Activated CD8-positive, alpha-beta memory T cell treated with anti-CD3 and anti-CD28 coated beads, Interleukin-2, amount 10 ng/mL, durations not matched to agents 7 days and 5 days (primary cell): ENCODE measurements at regions not wholly inside any gene's neighbourhood (a gene's known extent, or its start where the extent isn't known, plus 50 kb on each side); places are given as distances from the start of the nearest gene placed in this dataset.
"Not testable (repeated sequence)": the region's sequence is repeated elsewhere in the genome, so short reads cannot be mapped to it uniquely, and the experiment has no call there.

Source experiments
- ATAC-seq: fragments of 150-1000 bp; cut with Tn5 transposase; one replicate; pipeline ENCODE4 v1.10.0; 2021; ENCODE audit warnings: moderate library complexity
- CTCF ChIA-PET: fragments of 350-600 bp; sonication (Branson Sonifier 250); formaldehyde crosslinking; loops from one replicate; lab custom pipeline; 2021; ENCODE audit warnings: antibody characterized with exemption; lab: Charles Lee
- DNase-seq: peaks from one replicate; pipeline ENCODE4 v3.0.0-alpha.2; 2020
- H3K27ac Mint-ChIP-seq: one replicate; pipeline ENCODE4 v1.8.0; 2021; ENCODE audit warnings: mild to moderate bottlenecking, mixed read lengths
- H3K27me3 Mint-ChIP-seq: one replicate; pipeline ENCODE4 v1.8.0; 2021; ENCODE audit warnings: mixed read lengths
- H3K36me3 Mint-ChIP-seq: one replicate; pipeline ENCODE4 v1.8.0; 2021; ENCODE audit warnings: mild to moderate bottlenecking, mixed read lengths
- H3K4me1 Mint-ChIP-seq: one replicate; pipeline ENCODE4 v1.8.0; 2021; ENCODE audit warnings: mixed read lengths
- H3K4me3 Mint-ChIP-seq: one replicate; pipeline ENCODE4 v1.8.0; 2021; ENCODE audit warnings: mild to moderate bottlenecking, moderate library complexity, mixed read lengths
- H3K9me3 Mint-ChIP-seq: one replicate; pipeline ENCODE4 v1.8.0; 2022; ENCODE audit warnings: low read depth, mixed read lengths

DNA sequence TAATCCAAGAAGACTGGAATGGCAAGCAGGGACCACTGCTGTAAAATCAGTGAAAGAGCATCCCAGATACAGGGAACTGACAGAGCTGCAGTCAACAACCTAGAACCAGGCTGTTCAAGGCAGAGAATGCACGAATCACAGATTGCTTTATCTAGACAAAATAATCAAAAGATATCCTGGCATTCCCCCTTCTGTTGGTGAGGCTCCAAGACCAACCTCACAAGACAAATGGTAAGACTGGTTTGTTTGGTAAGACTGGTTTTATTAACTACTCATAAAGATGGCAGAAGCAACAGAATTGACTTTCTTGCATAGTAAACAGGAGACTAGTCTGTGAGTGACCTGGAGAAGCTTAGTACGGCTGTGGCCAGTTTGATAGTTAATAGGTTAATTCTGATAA is 88.8 kb upstream of the AHI1 start:
- Mint-ChIP-seq H3K9me3 (peaks cover 18% of the 10 kb centered on the region), H3K27me3 (no peaks in the 10 kb centered on the region), H3K4me3 (no peak overlapping the region), H3K27ac (peak overlapping the region; percentile 80), H3K4me1 (peaks cover 46% of the 10 kb centered on the region), H3K36me3 (peaks cover 66% of the 10 kb centered on the region)
- CTCF ChIA-PET, result interaction anchor here (0.7 to 2.0 kb wide), 5 partner anchors 12 to 640 kb away, joined by 3 to 5 read pairs (median 3); no protein-coding TSS in a partner anchor
- DNase-seq, result no peak
- ATAC-seq, result peak; percentile 26

DNA sequence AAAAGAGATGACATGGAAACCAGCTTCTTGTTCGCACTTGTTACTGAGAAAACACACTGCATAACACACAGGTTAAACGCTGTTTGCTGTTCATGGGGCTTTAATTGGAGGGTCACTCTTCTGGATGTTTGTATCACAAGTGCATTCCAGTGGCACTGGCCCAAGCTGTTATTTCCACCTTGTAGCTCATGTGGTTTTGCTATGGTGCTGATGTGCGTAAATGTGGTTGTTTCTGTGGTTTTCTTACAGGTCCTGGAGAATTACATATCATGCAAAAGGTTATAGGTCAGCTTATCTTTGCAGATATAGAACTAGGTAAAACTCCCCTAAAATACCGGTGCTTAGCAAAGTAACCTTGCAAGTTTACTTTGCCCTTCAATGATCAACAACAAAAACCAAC is 89.3 kb upstream of the AHI1 start:
- Mint-ChIP-seq H3K27ac (peak overlapping the region; percentile 80), H3K9me3 (peaks cover 19% of the 10 kb centered on the region), H3K27me3 (no peaks in the 10 kb centered on the region), H3K4me1 (peaks cover 46% of the 10 kb centered on the region), H3K4me3 (peak overlapping the region; percentile 19), H3K36me3 (peaks cover 62% of the 10 kb centered on the region)
- CTCF ChIA-PET, result interaction anchor here (0.7 to 2.0 kb wide), 6 partner anchors 12 to 639 kb away, joined by 3 to 5 read pairs (median 3); no protein-coding TSS in a partner anchor
- DNase-seq (peak; percentile 75), ATAC-seq (peak; percentile 79)

DNA sequence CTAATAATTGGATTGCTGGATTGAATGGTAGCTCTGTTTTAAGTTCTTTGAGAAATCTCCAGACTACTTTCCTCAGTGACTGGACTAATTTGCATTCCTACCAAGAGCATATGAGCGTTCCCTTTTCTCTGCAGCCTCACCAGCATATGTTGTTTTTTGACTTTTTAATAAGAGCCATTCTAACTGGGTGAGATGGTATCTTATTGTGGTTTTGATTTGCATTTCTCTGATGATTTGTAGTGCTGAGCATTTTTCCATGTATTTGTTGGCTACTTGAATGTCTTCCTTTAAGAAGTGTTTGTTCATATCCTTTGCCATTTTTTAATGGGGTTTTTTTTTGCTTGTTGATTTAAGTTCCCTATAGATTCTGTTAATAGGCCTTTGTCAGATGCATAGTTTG is 94.7 kb upstream of the AHI1 start:
- peaks cover 16% of the 10 kb centered on the region for H3K4me1 Mint-ChIP-seq
- H3K36me3 Mint-ChIP-seq, result peaks cover 40% of the 10 kb centered on the region
- no peak overlapping the region for H3K4me3 Mint-ChIP-seq
- ATAC-seq (no peak), DNase-seq (no peak)
- H3K9me3 Mint-ChIP-seq, result peaks cover 22% of the 10 kb centered on the region
- no peak overlapping the region for H3K27ac Mint-ChIP-seq
- CTCF ChIA-PET, result interaction anchor here (1.2 kb wide), 1 partner anchor 56 kb away, joined by 3 read pairs; no protein-coding TSS in a partner anchor
- H3K27me3 Mint-ChIP-seq, result peaks cover 6% of the 10 kb centered on the region

DNA sequence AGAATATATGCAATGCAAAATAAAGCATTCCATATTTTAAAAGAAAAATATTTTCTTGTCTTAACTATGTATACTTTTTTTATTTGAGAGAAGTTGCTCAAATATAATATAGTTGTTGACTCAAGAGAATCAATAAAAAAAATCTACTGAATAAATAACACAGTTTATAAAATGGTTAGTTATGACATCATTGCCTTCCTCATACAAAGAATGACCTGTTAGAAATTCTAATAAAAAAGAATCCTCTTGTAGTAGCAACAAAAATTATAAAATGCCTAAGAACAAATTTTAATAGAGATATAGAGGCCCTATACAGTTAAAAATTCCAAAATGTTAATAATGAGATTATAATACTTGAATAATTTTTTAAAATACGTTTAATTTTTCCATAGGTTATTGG is 96.5 kb upstream of the AHI1 start:
- peaks cover 24% of the 10 kb centered on the region for H3K9me3 Mint-ChIP-seq
- peaks cover 4% of the 10 kb centered on the region for H3K4me1 Mint-ChIP-seq
- no peak overlapping the region for H3K27ac Mint-ChIP-seq
- ATAC-seq (no peak), DNase-seq (no peak)
- peaks cover 6% of the 10 kb centered on the region for H3K27me3 Mint-ChIP-seq
- no peak overlapping the region for H3K4me3 Mint-ChIP-seq
- CTCF ChIA-PET, result no interaction called here
- peaks cover 40% of the 10 kb centered on the region for H3K36me3 Mint-ChIP-seq

DNA sequence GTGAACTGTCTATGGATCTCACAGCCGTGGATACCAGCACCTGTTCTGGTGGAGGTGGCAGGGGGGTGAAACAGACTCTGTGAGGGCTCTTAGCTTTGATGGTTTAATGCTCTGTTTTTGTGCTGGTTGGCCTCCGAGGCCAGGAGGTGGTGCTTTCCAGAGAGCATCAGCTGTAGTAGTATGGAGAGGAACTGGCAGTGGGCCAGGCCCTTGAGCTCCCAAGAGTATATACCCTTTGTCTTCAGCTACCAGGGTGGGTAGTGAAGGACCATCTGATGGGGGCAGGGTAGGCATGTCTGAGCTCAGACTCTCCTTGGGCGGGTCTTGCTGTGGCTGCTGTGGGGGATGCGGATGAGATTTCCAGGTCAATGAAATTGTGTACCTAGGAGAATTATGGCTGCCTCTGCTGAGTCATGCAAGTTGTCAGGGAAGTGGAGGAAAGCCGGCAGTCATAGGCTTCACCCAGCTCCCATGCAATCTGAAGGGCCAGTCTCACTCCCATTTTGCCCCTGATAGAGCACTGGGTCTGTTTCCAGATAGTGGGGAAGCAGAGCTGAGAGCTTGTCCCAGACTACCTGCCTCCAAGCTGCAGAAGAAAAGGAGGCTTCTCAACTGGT is 102.7 kb upstream of the AHI1 start:
- peaks cover 4% of the 10 kb centered on the region for H3K27me3 Mint-ChIP-seq
- no peak overlapping the region for H3K4me3 Mint-ChIP-seq

DNA sequence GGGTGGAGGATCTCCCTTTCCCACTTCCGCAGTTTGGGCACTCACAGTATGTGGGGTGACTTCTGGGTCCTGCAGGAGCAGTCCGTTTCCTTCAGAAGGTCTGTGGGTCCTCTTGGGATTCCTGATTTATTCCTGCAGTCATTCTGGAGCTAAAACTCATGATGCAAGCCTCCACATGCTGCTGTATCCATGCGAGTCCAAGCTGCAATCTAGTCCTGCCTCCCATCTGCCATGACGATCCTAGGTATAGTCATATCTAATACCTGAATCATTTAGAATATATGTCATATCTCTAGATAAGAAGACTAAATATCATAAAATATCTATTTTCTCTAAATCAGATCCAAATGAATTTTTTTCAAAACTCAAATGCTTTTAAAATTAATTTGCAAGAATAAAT is 103.4 kb upstream of the AHI1 start:
- no peak for DNase-seq
- Mint-ChIP-seq H3K4me1 (peaks cover 4% of the 10 kb centered on the region), H3K27ac (no peak overlapping the region), H3K36me3 (peaks cover 37% of the 10 kb centered on the region), H3K27me3 (peaks cover 4% of the 10 kb centered on the region), H3K4me3 (no peak overlapping the region), H3K9me3 (peaks cover 19% of the 10 kb centered on the region)
- CTCF ChIA-PET, result no interaction called here
- ATAC-seq, result no peak

More for the DNA sequence above, 102.7 kb upstream of the AHI1 start:
- Mint-ChIP-seq H3K9me3 (peaks cover 19% of the 10 kb centered on the region), H3K36me3 (peaks cover 37% of the 10 kb centered on the region), H3K27ac (no peak overlapping the region), H3K4me1 (peaks cover 4% of the 10 kb centered on the region)
- ATAC-seq (no peak), DNase-seq (no peak)
- CTCF ChIA-PET, result no interaction called here

DNA sequence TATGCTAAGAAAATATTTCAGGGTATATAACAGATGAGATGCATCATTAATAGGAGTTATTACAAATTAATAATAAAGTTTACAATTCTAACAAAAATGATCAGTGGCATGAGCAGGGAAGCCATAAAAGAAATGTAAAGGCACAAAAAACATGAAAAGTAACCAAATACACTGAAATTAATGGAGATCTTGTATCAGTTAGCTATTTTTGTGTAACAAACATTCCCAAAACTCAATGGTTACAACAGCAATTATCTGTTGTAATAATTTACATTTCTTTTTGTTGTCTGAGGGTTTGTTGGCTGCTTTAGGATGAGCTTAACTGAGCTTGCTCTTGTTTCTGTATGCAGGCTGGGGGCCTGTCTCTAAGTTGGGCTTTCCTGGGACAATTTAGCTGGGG is 104.3 kb upstream of the AHI1 start:
- CTCF ChIA-PET, result no interaction called here
- H3K4me1 Mint-ChIP-seq, result peaks cover 4% of the 10 kb centered on the region

DNA sequence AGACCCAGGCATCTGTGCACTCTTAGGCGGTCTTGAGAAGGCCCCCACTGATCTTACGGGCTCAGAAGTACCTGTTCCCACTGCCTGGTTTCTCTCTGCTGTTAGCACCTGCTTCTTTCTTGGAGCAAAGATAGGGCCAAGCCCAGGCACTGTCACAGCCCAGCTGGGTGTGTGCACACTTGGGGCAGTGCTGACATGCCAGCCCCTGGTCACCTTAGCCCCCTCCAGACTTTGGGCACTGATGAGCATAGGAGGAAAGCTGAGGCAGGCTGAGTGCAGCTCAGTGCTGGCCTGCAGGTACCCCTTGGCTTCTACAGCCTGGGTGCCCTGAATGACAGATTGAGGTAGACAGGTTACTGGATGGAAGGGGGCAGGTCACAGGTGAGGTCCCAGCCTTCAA is 105.7 kb upstream of the AHI1 start:
- DNase-seq (no peak), ATAC-seq (no peak)
- Mint-ChIP-seq H3K27ac (no peak overlapping the region), H3K27me3 (no peaks in the 10 kb centered on the region), H3K9me3 (peaks cover 9% of the 10 kb centered on the region), H3K4me1 (peaks cover 4% of the 10 kb centered on the region), H3K4me3 (no peak overlapping the region), H3K36me3 (peaks cover 21% of the 10 kb centered on the region)
- CTCF ChIA-PET, result interaction anchor here (0.6 kb wide), 1 partner anchor 459 kb away, joined by 3 read pairs; no protein-coding TSS in a partner anchor

More for the DNA sequence above, 104.3 kb upstream of the AHI1 start:
- no peak for DNase-seq
- H3K9me3 Mint-ChIP-seq, result peaks cover 15% of the 10 kb centered on the region
- peaks cover under 1% of the 10 kb centered on the region for H3K27me3 Mint-ChIP-seq
- no peak overlapping the region for H3K4me3 Mint-ChIP-seq
- ATAC-seq, result no peak
- H3K36me3 Mint-ChIP-seq, result peaks cover 31% of the 10 kb centered on the region
- H3K27ac Mint-ChIP-seq, result no peak overlapping the region

DNA sequence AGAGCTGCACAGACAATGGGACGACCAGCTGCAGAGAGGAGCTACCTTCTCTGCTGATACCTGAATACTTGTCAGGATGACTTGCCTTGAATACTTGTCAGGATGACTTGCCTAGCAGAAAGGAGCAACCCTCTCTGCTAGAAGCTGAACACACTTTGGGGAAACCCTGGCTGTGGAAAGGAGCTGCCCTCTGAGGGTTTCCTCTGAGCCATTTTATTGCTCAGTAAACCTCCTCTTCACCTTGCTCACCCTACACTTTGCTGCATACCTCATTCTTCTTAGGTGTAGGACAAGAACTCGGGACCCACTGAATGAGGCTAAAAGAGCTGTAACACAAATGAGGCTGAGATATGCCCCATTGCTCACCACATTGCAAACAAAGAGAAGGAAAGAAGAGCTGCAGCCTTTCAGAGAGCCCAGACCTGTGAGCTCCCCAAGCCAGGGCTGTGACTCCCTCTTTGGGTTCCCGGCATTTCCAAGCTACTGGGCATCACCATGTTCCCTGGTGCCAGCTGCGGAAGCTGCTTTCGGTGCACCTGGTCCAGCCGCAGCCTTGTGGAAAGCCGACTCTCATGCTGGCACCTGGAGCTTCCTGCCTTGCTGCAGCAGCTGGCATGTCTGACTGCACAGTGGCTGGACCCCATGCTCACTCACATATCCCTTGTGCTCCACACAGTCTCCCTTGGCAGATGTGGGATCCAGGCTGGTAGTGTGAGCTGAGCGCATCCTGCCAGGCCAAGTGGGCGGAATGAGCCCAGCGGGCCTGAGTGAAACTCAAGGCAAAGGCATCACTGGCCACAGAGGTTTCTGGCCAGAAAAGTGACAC is 106.7 kb upstream of the AHI1 start:
- Mint-ChIP-seq H3K9me3 (peaks cover 7% of the 10 kb centered on the region), H3K27me3 (no peaks in the 10 kb centered on the region), H3K27ac (no peak overlapping the region), H3K4me1 (peaks cover 4% of the 10 kb centered on the region), H3K36me3 (peaks cover 15% of the 10 kb centered on the region), H3K4me3 (no peak overlapping the region)
- no peak for ATAC-seq
- CTCF ChIA-PET, result interaction anchor here (1.2 kb wide), 1 partner anchor 19 kb away, joined by 4 read pairs; no protein-coding TSS in a partner anchor
- DNase-seq, result no peak

DNA sequence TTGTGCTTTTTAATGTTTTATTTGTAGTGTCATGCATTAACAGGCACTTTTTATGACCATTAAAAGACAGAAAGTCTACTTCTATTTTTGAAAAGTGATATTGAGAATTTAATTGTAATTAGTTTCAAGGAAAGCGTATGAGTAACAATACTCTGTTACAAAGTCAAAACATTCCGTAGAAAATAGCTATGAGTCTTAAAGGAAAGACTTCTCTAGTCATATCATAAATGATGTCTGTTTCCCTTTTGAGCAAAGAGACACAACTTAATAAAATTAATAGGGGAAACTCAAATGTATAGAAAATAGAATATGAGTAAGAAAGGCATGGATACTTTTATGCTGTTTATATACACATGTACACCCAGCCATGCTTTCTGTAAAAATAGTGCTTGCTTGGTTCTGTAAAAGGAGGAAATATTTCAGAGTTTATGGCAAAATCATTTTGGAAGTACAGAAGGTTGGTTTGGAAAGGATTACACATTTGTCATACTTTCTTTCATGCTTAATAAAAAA is 107.8 kb upstream of the AHI1 start:
- Mint-ChIP-seq H3K36me3 (peaks cover 6% of the 10 kb centered on the region), H3K4me3 (no peak overlapping the region), H3K27me3 (no peaks in the 10 kb centered on the region), H3K4me1 (peaks cover 4% of the 10 kb centered on the region), H3K9me3 (peaks cover 7% of the 10 kb centered on the region), H3K27ac (no peak overlapping the region)
- DNase-seq (no peak), ATAC-seq (no peak)
- CTCF ChIA-PET, result no interaction called here

DNA sequence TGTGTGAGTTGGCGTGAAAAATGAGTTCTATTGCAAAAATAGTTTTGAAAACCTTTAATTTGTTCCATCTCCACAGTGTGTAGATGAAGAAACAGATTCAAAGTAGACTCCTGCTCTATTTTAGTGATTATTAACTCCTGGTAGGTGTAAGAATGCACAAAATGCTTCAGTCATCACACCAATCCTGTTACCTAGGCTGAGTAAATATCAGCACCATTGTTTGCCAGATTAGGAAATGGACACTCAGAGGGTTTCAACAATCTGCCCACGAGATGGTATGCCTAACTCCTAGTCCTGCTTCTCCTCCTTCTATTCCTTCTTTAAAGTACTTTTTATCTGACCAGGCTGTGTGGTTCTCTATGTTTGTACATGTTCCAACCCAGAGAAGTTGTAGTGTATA is 108.9 kb upstream of the AHI1 start:
- H3K4me3 Mint-ChIP-seq, result no peak overlapping the region
- CTCF ChIA-PET, result no interaction called here
- peaks cover 6% of the 10 kb centered on the region for H3K36me3 Mint-ChIP-seq
- no peak for DNase-seq
- peak overlapping the region; percentile 6 for H3K27ac Mint-ChIP-seq
- H3K9me3 Mint-ChIP-seq, result peaks cover 6% of the 10 kb centered on the region
- H3K4me1 Mint-ChIP-seq, result peaks cover 4% of the 10 kb centered on the region
- ATAC-seq, result no peak
- peaks cover 5% of the 10 kb centered on the region for H3K27me3 Mint-ChIP-seq

DNA sequence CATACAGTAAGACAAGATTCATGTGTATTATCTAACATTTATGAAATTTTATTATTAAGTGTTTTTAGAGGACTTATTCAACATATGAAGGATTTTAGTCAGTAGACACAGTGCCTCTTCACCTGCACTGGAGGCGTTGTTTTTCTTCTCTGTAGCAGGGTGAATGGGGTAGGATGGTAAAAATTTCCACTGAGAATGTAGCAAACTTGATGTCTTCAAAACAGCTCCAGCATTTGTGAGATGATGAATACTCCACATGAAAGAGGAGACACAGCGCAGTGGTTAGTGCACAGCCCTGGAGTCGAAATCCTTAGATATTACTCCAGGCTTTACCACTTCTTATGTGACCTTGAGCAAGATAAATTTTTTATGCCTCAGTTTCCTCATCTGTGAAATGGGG is 110.5 kb upstream of the AHI1 start:
- CTCF ChIA-PET, result no interaction called here
- no peak overlapping the region for H3K27ac Mint-ChIP-seq
- ATAC-seq, result no peak

DNA sequence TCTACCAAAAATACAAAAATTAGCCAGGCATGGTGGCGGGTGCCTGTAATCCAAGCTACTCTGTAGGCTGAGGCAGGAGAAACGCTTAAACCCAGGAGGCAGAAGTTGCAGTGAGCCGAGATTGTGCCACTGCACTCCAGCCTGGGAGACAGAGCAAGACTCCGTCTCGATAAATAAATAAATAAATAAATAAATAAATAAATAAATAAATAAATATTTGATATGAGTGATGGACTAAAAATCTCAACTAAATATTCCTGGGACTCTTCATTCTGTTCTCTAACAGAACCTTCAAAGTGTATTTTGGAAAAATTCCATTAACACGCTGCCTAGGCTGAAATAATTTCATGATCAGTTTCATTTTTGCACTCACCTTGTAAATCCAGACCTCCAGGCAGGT is 112.7 kb upstream of the AHI1 start:
- H3K9me3 Mint-ChIP-seq, ATAC-seq, DNase-seq, H3K36me3 Mint-ChIP-seq, H3K27ac Mint-ChIP-seq, H3K4me1 Mint-ChIP-seq, H3K4me3 Mint-ChIP-seq, CTCF ChIA-PET: not testable (repeated sequence)
- peaks cover 26% of the 10 kb centered on the region for H3K27me3 Mint-ChIP-seq

More for the DNA sequence above, 110.5 kb upstream of the AHI1 start:
- Mint-ChIP-seq H3K36me3 (no peaks in the 10 kb centered on the region), H3K9me3 (no peaks in the 10 kb centered on the region), H3K4me1 (peaks cover 4% of the 10 kb centered on the region), H3K27me3 (peaks cover 15% of the 10 kb centered on the region), H3K4me3 (no peak overlapping the region)
- DNase-seq, result no peak
